H1 (cell line): ENCODE measurements at regions not wholly inside any gene's neighbourhood (a gene's known extent, or its start where the extent isn't known, plus 50 kb on each side); places are given as distances from the start of the nearest gene placed in this dataset.

ENCODE experiments used
- CTCF ChIA-PET: fragments of 300-600 bp; sonication (Branson Sonifier 250); formaldehyde crosslinking; loops from one replicate; lab custom pipeline; 2021; ENCODE audit not compliant: partially characterized antibody; lab: Charles Lee
- POLR2A ChIA-PET: fragments of 300-600 bp; sonication (Branson Sonifier 250); formaldehyde crosslinking; loops from one replicate; lab custom pipeline; 2021; ENCODE audit warnings: inconsistent platforms; ENCODE audit not compliant: partially characterized antibody; lab: Charles Lee
- DNase-seq, 2 experiments: peaks; one replicate each; pipeline versions ENCODE4 v3.0.0 to v3.0.0-alpha.2; 2010 to 2022; ENCODE audit warnings: low spot score in 2 of 2, low read depth in 1 of 2, mixed read lengths in 1 of 2
- FAIRE-seq: peaks from 2 replicates; lab custom pipeline; 2011; peaks lifted over from hg19 to GRCh38; lab: Jason Lieb, UNC
- H2AFZ ChIP-seq: 2 replicates; pipeline ENCODE4 v1.8.1; 2012; ENCODE audit warnings: low read length, inconsistent platforms
- H2AK5ac ChIP-seq: 2 replicates; pipeline ENCODE4 v1.6.1; 2013; ENCODE audit warnings: low read depth, low read length
- H2BK120ac ChIP-seq: replicated peaks from 2 replicates; pipeline ENCODE3; 2013; ENCODE audit warnings: low read depth, low read length, inconsistent platforms
- H2BK12ac ChIP-seq: 2 replicates; pipeline ENCODE4 v1.6.1; 2013; ENCODE audit warnings: low read depth, low read length
- H2BK15ac ChIP-seq: 2 replicates; pipeline ENCODE4 v1.6.1; 2013; ENCODE audit warnings: low read length
- H2BK20ac ChIP-seq: 2 replicates; pipeline ENCODE4 v1.6.1; 2013; ENCODE audit warnings: low read length
- H2BK5ac ChIP-seq: 2 replicates; pipeline ENCODE4 v1.6.1; 2013; ENCODE audit warnings: low read depth, low read length
- H3K14ac ChIP-seq: 2 replicates; pipeline ENCODE4 v1.6.1; 2013; ENCODE audit warnings: inconsistent platforms; ENCODE audit not compliant: insufficient read length
- H3K18ac ChIP-seq: 2 replicates; pipeline ENCODE4 v1.6.1; 2013; ENCODE audit warnings: low read length; ENCODE audit errors: extremely low read depth
- H3K23ac ChIP-seq: 2 replicates; pipeline ENCODE4 v1.6.1; 2013; ENCODE audit warnings: inconsistent platforms; ENCODE audit not compliant: insufficient read length
- H3K23me2 ChIP-seq: 2 replicates; pipeline ENCODE4 v1.6.1; 2013; ENCODE audit warnings: low read depth, low read length
- H3K27ac ChIP-seq: 2 replicates; pipeline ENCODE4 v1.6.1; 2011; ENCODE audit warnings: low read depth, low read length, inconsistent platforms
- H3K27me3 ChIP-seq, 4 experiments: replicated peaks in 1 of 4; 1 replicate in 1 of 4; 2 replicates in 3 of 4; pipeline versions ENCODE4 v1.6.1 to v1.8.1; 2011 to 2013; ENCODE audit warnings: low read length in 3 of 4, mild to moderate bottlenecking in 3 of 4, inconsistent platforms in 2 of 4, mixed read lengths in 2 of 4, moderate library complexity in 1 of 4; ENCODE audit not compliant: control insufficient read depth in 3 of 4, insufficient read depth in 3 of 4; ENCODE audit errors: extremely low read depth in 1 of 4
- H3K36me3 ChIP-seq, 4 experiments: 2 replicates each; pipeline versions ENCODE4 v1.6.1 to v1.8.1; 2011 to 2013; ENCODE audit warnings: mild to moderate bottlenecking in 4 of 4, low read length in 3 of 4, moderate library complexity in 2 of 4, control low read depth in 1 of 4, inconsistent platforms in 1 of 4; ENCODE audit not compliant: insufficient read depth in 4 of 4, control insufficient read depth in 2 of 4
- H3K4ac ChIP-seq: replicated peaks from 2 replicates; pipeline ENCODE3; 2013; ENCODE audit warnings: low read length, low read depth, mixed read lengths, inconsistent platforms; ENCODE audit not compliant: insufficient read length
- H3K4me1 ChIP-seq, 4 experiments: replicated peaks in 1 of 4; 1 replicate in 1 of 4; 2 replicates in 3 of 4; pipeline versions ENCODE4 v1.6.1 to v1.8.1; 2011 to 2013; ENCODE audit warnings: low read length in 3 of 4, inconsistent platforms in 2 of 4, mixed read lengths in 1 of 4; ENCODE audit not compliant: insufficient read depth in 4 of 4, control insufficient read depth in 3 of 4
- H3K4me2 ChIP-seq, 2 experiments: 2 replicates each; pipeline versions ENCODE4 v1.6.1 to v1.8.1; 2011 to 2013; ENCODE audit warnings: low read depth in 2 of 2, low read length in 2 of 2, control low read depth in 1 of 2, inconsistent platforms in 1 of 2, mild to moderate bottlenecking in 1 of 2; ENCODE audit not compliant: insufficient read depth in 1 of 2
- H3K4me3 ChIP-seq, 4 experiments: fragments of 200-600, 300-600 bp in 1 of 4; sonication (generic), shearing (Covaris generic), sonication (Bioruptor Twin) in 1 of 4; 2 replicates each; pipeline versions ENCODE4 v1.5.1 to v1.8.1; 2011 to 2016; ENCODE audit warnings: low read length in 4 of 4, low read depth in 3 of 4, control low read depth in 2 of 4, inconsistent platforms in 2 of 4, mild to moderate bottlenecking in 2 of 4, mixed read lengths in 1 of 4, moderate library complexity in 1 of 4; ENCODE audit not compliant: insufficient read depth in 2 of 4; ENCODE audit errors: extremely low read depth in 1 of 4
- H3K56ac ChIP-seq: replicated peaks from 2 replicates; pipeline ENCODE3; 2013; ENCODE audit warnings: low read depth, mild to moderate bottlenecking, mixed read lengths, low read length, inconsistent platforms; ENCODE audit not compliant: insufficient read length
- H3K79me1 ChIP-seq: 2 replicates; pipeline ENCODE4 v1.6.1; 2013; ENCODE audit warnings: low read depth, low read length, control low read depth
- H3K79me2 ChIP-seq, 2 experiments: 2 replicates each; pipeline versions ENCODE4 v1.6.1 to v1.8.1; 2012 to 2013; ENCODE audit warnings: low read length in 2 of 2, mild to moderate bottlenecking in 2 of 2, inconsistent platforms in 1 of 2; ENCODE audit not compliant: insufficient read depth in 2 of 2, control insufficient read depth in 1 of 2
- H3K9ac ChIP-seq, 4 experiments: replicated peaks in 1 of 4; 1 replicate in 1 of 4; 2 replicates in 3 of 4; pipeline versions ENCODE4 v1.6.1 to v1.8.1; 2011 to 2013; ENCODE audit warnings: low read depth in 3 of 4, low read length in 3 of 4, control low read depth in 2 of 4, mild to moderate bottlenecking in 2 of 4, moderate library complexity in 2 of 4, inconsistent platforms in 1 of 4; ENCODE audit errors: extremely low read depth in 1 of 4
- H3K9me3 ChIP-seq, 2 experiments: 2 replicates each; pipeline versions ENCODE4 v1.6.1 to v1.8.1; 2012 to 2013; ENCODE audit warnings: mild to moderate bottlenecking in 2 of 2, moderate library complexity in 2 of 2, control low read depth in 1 of 2, inconsistent platforms in 1 of 2, low read depth in 1 of 2, low read length in 1 of 2, mixed read lengths in 1 of 2; ENCODE audit not compliant: insufficient read depth in 2 of 2
- H4K20me1 ChIP-seq, 2 experiments: replicated peaks in 1 of 2; 2 replicates each; pipeline versions ENCODE3 to v1.8.1; 2011 to 2013; ENCODE audit warnings: inconsistent platforms in 2 of 2, low read length in 2 of 2, mild to moderate bottlenecking in 1 of 2; ENCODE audit not compliant: insufficient read depth in 2 of 2, control insufficient read depth in 1 of 2
- H4K5ac ChIP-seq: 2 replicates; pipeline ENCODE4 v1.6.1; 2013; ENCODE audit warnings: low read length, low read depth, mixed read lengths, inconsistent platforms; ENCODE audit not compliant: insufficient read length
- H4K8ac ChIP-seq: 2 replicates; pipeline ENCODE4 v1.8.0; 2013; ENCODE audit warnings: mild to moderate bottlenecking, moderate library complexity, low read length, inconsistent platforms; ENCODE audit not compliant: insufficient read depth; ENCODE audit errors: extremely low read depth
- H4K91ac ChIP-seq: replicated peaks from 2 replicates; pipeline ENCODE3; 2013; ENCODE audit warnings: low read length, mixed read lengths, inconsistent platforms; ENCODE audit not compliant: insufficient read length
- ATF2 ChIP-seq: IDR thresholded peaks from 2 replicates; pipeline ENCODE4 v1.6.1; 2012; ENCODE audit warnings: low read length, inconsistent platforms
- CREB1 ChIP-seq: IDR thresholded peaks from 2 replicates; pipeline ENCODE4 v1.6.1; 2012; ENCODE audit warnings: inconsistent platforms
- CTCF ChIP-seq, 3 experiments: IDR thresholded peaks; 1 replicate in 2 of 3; 2 replicates in 1 of 3; pipeline versions ENCODE4 v1.5.1 to v1.6.1; 2011; ENCODE audit warnings: low read length in 3 of 3, mild to moderate bottlenecking in 3 of 3, inconsistent platforms in 2 of 3, low read depth in 1 of 3, moderate library complexity in 1 of 3; ENCODE audit not compliant: insufficient read depth in 1 of 3; ENCODE audit errors: control extremely low read depth in 1 of 3
- HDAC2 ChIP-seq, 2 experiments: fragments of 300-600 bp in 1 of 2; sonication (generic) in 1 of 2; IDR thresholded peaks; 2 replicates each; pipeline ENCODE4 v1.6.1; 2011 to 2012; ENCODE audit warnings: low read depth in 2 of 2, low read length in 2 of 2, mild to moderate bottlenecking in 2 of 2, moderate library complexity in 2 of 2, borderline replicate concordance in 1 of 2, inconsistent platforms in 1 of 2
- PHF8 ChIP-seq: fragments of 200-600 bp; sonication (generic); conservative IDR thresholded peaks from 2 replicates; pipeline ENCODE4 v1.7.1; 2012; ENCODE audit warnings: low read depth, mild to moderate bottlenecking, inconsistent platforms, low read length, moderate library complexity
- RXRA ChIP-seq: IDR thresholded peaks from 2 replicates; pipeline ENCODE4 v1.6.1; 2011; ENCODE audit warnings: low read depth, mild to moderate bottlenecking, low read length, moderate library complexity; ENCODE audit not compliant: insufficient read depth
- SP1 ChIP-seq: IDR thresholded peaks from 2 replicates; pipeline ENCODE4 v1.6.1; 2011; ENCODE audit warnings: low read depth, low read length
- SP4 ChIP-seq: IDR thresholded peaks from 2 replicates; pipeline ENCODE4 v1.6.1; 2012; ENCODE audit warnings: low read length, inconsistent platforms
- TAF1 ChIP-seq: IDR thresholded peaks from 2 replicates; pipeline ENCODE4 v1.6.1; 2011; ENCODE audit warnings: mild to moderate bottlenecking, low read depth, low read length
- TEAD4 ChIP-seq: IDR thresholded peaks from 2 replicates; pipeline ENCODE4 v1.6.1; 2012; ENCODE audit warnings: low read depth, low read length, inconsistent platforms, mixed read lengths
- WGBS, 2 experiments: shearing (Covaris generic) in 1 of 2; methylation state at CpG; one replicate each; pipeline versions ENCODE4 v1.1.6 to v1.1.7; 2013 to 2015; ENCODE audit warnings: low lambda C conversion rate in 2 of 2, mixed read lengths in 2 of 2, inconsistent platforms in 1 of 2, low coverage in 1 of 2, missing lambda C conversion rate in 1 of 2; ENCODE audit not compliant: insufficient replicate concordance in 2 of 2, insufficient coverage in 1 of 2, insufficient read length in 1 of 2; ENCODE audit errors: extremely low coverage in 1 of 2, missing lambda C conversion rate in 1 of 2; 5-methylcytosine and 5-hydroxymethylcytosine counted together

- H3K23me2 ChIP-seq, result no peaks in the 10 kb centered on the region
- H3K23ac ChIP-seq, result no peak overlapping the region
- H4K20me1 ChIP-seq, result no peaks in the 10 kb centered on the region
- 94% methylated on average over 5 of the region's 5 CpGs; no CpG with 5 or more reads in 1 of the 2 experiments for WGBS, 2 experiments
- no peaks in the 10 kb centered on the region for H3K79me1 ChIP-seq
- H2BK20ac ChIP-seq, result no peak overlapping the region
- H3K4me3 ChIP-seq, result no peak overlapping the region
- no peak for FAIRE-seq
- no peak overlapping the region for H4K91ac ChIP-seq
- H2BK5ac ChIP-seq, result no peak overlapping the region
- no peak overlapping the region for H2AFZ ChIP-seq
- TF ChIP-seq CREB1 (no peak), SP4 (no peak), HDAC2 (IDR thresholded peaks at IDR 0.05; ENCODE audit: borderline replicate concordance in 1 of 2, low read depth in 2 of 2, low read length in 2 of 2) (no peak), ATF2 (no peak), RXRA (no peak), PHF8 (no peak), SP1 (no peak), TAF1 (no peak), TEAD4 (no peak), CTCF (IDR thresholded peaks at IDR 0.05; ENCODE audit: control extremely low read depth in 1 of 3, insufficient read depth in 1 of 3, low read depth in 1 of 3, low read length in 3 of 3) (no peak)
- no peak overlapping the region for H2AK5ac ChIP-seq
- H3K27me3 ChIP-seq, result no peaks in the 10 kb centered on the region
- POLR2A ChIA-PET, result no interaction called here
- H3K56ac ChIP-seq, result no peak overlapping the region
- no peak overlapping the region for H2BK12ac ChIP-seq
- H3K4me1 ChIP-seq, result peaks cover 0 to 4% (median 0%) of the 10 kb centered on the region in 4 experiments; a peak in 2 of 7 replicates
- H3K18ac ChIP-seq, result no peak overlapping the region
- no peak overlapping the region for H3K4me2 ChIP-seq
- H3K9ac ChIP-seq, result no peak overlapping the region
- H4K8ac ChIP-seq, result no peak overlapping the region
- CTCF ChIA-PET, result interaction anchor here (0.7 kb wide), 1 partner anchor 1171 kb away, joined by 5 read pairs; no protein-coding TSS in a partner anchor
- H3K4ac ChIP-seq, result no peak overlapping the region
- H2BK15ac ChIP-seq, result no peak overlapping the region
- no peaks in the 10 kb centered on the region for H3K36me3 ChIP-seq
- no peak overlapping the region for H3K27ac ChIP-seq
- H3K9me3 ChIP-seq, result no peaks in the 10 kb centered on the region
- H3K14ac ChIP-seq, result no peak overlapping the region
- H2BK120ac ChIP-seq, result no peak overlapping the region
- H4K5ac ChIP-seq, result no peak overlapping the region
- DNase-seq, result no peak
- H3K79me2 ChIP-seq, result no peaks in the 10 kb centered on the region
These were observed 470.0 kb upstream of the CAMK1G start for GRCh38 chr1:209113521-209113920.
